HG03064 (cell line): ENCODE measurements at regions not wholly inside any gene's neighbourhood (a gene's known extent, or its start where the extent isn't known, plus 50 kb on each side); places are given as distances from the start of the nearest gene placed in this dataset.
"Not testable (repeated sequence)": the region's sequence is repeated elsewhere in the genome, so short reads cannot be mapped to it uniquely, and the experiment has no call there.

ENCODE experiments used
- ATAC-seq: cut with Tn5 transposase; IDR thresholded peaks from one replicate; pipeline ENCODE4 v1.9.1; 2021; ENCODE audit warnings: low read depth; ENCODE audit not compliant: unreplicated experiment

DNA sequence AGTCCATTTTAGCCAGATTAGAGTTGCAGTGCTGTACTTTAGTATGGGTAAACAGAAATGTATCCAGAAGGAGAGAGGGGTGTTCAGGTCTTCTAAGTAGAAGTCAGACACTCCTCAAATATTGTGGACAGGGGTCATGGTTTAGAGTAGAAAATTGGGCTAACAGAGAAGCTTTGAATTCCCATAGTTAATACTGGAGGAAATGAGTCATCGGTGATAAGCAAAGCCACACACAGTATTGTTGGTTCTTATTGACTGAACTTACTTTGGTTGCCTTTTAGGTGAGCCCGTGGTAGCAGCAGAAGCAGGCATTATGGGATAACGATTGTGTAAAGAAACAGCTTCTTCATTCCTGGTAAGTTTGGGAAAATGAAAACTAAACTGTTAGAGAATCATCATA lies 66.7 kb upstream of the ERV3-1 start:
- not testable (repeated sequence) for ATAC-seq

GRCh38 chr7:65071854-65072431 lies 65.5 kb upstream of the ERV3-1 start:
- not testable (repeated sequence) for ATAC-seq

- ATAC-seq: not testable (repeated sequence)
These were observed 63.0 kb upstream of the ERV3-1 start for GRCh38 chr7:65069476-65069875.

GRCh38 chr7:65062566-65062965 lies 56.1 kb upstream of the ERV3-1 start:
- ATAC-seq: not testable (repeated sequence)

- ATAC-seq: not testable (repeated sequence)
These were observed 52.8 kb upstream of the ERV3-1 start for GRCh38 chr7:65059247-65059646.
